ENCODE measurements at regions not wholly inside any gene's neighbourhood (a gene's known extent, or its start where the extent isn't known, plus 50 kb on each side); places are given as distances from the start of the nearest gene placed in this dataset.

- FAIRE-seq: no peak
- TF ChIP-seq POLR2AphosphoS5 (IDR thresholded peaks at IDR 0.05; ENCODE audit: low read depth, low read length) (no peak), TAF1 (IDR thresholded peaks at IDR 0.05; ENCODE audit: borderline replicate concordance, low read depth, low read length) (no peak), POLR2A (IDR thresholded peaks at IDR 0.05; ENCODE audit: low read depth, low read length) (no peak)
- no peak for DNase-seq (ENCODE audit: insufficient read length)
Observed at GRCh38 chr6:92161953-92162352, 1257.4 kb downstream of the EPHA7 start.

DNA sequence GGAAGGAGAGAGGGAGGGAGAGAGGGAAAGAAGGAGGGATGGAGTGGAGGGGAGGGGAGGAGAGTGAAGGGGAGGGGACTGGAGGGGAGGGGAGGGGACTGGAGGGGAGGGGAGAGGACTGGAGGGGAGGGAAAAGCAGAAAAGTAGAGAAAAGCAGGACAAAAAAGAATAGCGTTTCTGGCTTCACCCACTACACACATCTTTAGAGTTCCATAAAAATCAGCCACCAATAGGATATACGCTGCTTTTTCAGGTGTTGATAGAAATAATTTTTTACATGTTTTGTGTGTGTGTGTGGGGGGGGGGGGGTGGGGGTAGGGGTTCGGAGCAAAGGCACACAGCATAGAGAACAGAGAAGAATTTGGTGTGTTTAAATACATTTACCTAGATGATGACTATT is 1259.1 kb downstream of the EPHA7 start:
- TF ChIP-seq POLR2A (IDR thresholded peaks at IDR 0.05; ENCODE audit: low read depth, low read length): no peak
- FAIRE-seq (no peak), DNase-seq (ENCODE audit: insufficient read length) (no peak)

DNA sequence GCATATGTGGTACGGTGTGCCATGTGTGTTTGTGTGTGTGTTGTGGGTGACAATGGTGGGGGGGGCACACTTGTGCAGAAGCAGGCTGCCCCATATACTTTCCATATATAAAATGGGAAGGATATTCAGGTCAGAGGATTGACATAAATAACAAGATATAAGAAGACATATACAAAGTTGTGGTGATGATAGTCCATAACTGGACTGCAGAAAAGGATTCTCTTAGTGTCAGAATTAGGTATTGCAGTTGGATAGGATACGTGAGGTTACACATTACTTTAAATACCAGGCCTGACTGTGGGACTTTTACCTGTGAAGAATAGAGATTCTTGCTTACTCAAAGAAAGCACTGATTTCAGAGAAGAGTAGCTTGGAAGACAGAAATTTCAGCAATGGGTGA is 1260.3 kb downstream of the EPHA7 start:
- TF ChIP-seq TAF1 (IDR thresholded peaks at IDR 0.05; ENCODE audit: borderline replicate concordance, low read depth, low read length) (no peak), POLR2A (IDR thresholded peaks at IDR 0.05; ENCODE audit: low read depth, low read length) (no peak), POLR2AphosphoS5 (IDR thresholded peaks at IDR 0.05; ENCODE audit: low read depth, low read length) (no peak)
- no peak for DNase-seq (ENCODE audit: insufficient read length)
- FAIRE-seq: no peak

DNA sequence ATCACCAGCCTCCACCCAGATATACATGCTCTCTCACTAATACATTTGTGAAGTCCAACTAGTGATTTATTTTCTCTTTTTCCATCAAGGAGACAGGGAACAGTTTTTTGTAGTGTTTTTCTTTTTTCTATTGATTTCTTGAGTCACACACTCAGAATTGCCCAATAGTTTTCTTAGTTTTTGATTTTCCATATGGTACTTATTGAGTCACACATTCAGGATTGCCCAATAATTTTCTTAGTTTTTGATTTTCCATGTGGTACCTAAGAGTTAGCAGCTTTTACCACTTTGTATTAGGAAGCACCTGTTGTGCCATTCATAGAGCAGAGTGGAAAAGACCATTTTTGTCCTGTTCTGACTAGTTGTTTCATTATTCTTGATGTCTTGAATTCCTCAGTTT is 1268.8 kb downstream of the EPHA7 start:
- DNase-seq (ENCODE audit: insufficient read length): no peak
- no peak for TF ChIP-seq POLR2AphosphoS5 (IDR thresholded peaks at IDR 0.05; ENCODE audit: low read depth, low read length)
- TF ChIP-seq POLR2A (IDR thresholded peaks at IDR 0.05; ENCODE audit: low read depth, low read length): no peak
- no peak for TF ChIP-seq TAF1 (IDR thresholded peaks at IDR 0.05; ENCODE audit: borderline replicate concordance, low read depth, low read length)
- FAIRE-seq: no peak

- TF ChIP-seq POLR2AphosphoS5 (IDR thresholded peaks at IDR 0.05; ENCODE audit: low read depth, low read length): no peak
- no peak for TF ChIP-seq TAF1 (IDR thresholded peaks at IDR 0.05; ENCODE audit: borderline replicate concordance, low read depth, low read length)
- TF ChIP-seq POLR2A (IDR thresholded peaks at IDR 0.05; ENCODE audit: low read depth, low read length): no peak
- DNase-seq (ENCODE audit: insufficient read length) (no peak), FAIRE-seq (no peak)
Observed at GRCh38 chr6:92147246-92147645, 1272.1 kb downstream of the EPHA7 start.

DNA sequence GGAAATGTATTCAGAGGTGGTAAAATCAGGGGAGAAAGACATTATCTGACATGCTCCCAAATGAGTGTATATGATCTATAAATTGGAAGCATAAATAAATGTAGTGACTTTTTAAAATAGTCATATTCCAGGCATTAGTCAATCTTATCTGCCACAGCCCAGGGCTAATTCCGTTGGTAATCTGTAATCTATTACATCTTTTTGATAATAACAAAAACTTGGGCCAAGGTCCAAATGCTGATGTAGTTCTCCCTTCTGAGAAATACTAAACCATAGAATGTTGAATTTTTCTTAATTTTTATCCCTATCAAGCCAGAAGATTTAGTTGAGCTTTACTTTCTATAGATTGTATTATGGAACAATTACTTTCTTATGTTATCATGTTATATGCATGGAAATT is 1279.8 kb downstream of the EPHA7 start:
- FAIRE-seq: no peak
- no peak for TF ChIP-seq TAF1 (IDR thresholded peaks at IDR 0.05; ENCODE audit: borderline replicate concordance, low read depth, low read length)
- no peak for TF ChIP-seq POLR2A (IDR thresholded peaks at IDR 0.05; ENCODE audit: low read depth, low read length)
- TF ChIP-seq POLR2AphosphoS5 (IDR thresholded peaks at IDR 0.05; ENCODE audit: low read depth, low read length): no peak
- no peak for DNase-seq (ENCODE audit: insufficient read length)

DNA sequence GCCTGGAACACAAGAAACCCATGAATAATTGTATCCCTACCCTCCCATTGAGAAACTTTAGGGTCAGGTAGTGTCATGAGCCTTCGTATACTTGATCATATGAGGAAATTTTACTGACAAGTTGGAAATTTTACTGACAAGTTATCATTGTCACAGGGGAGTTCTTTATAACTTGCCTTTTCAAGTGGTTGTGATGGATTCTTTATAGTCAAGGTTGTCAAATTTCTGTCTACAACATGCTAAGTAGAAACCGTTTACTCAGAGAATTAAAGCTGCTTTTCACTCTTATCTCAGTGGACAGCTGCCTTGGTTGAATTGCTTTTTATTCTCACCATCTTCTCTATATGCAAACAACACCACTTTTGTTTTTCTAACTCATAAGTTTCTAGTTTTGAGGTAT is 1286.4 kb downstream of the EPHA7 start:
- DNase-seq (ENCODE audit: insufficient read length) (no peak), FAIRE-seq (no peak)
- TF ChIP-seq POLR2AphosphoS5 (IDR thresholded peaks at IDR 0.05; ENCODE audit: low read depth, low read length) (no peak), POLR2A (IDR thresholded peaks at IDR 0.05; ENCODE audit: low read depth, low read length) (no peak), TAF1 (IDR thresholded peaks at IDR 0.05; ENCODE audit: borderline replicate concordance, low read depth, low read length) (no peak)

DNA sequence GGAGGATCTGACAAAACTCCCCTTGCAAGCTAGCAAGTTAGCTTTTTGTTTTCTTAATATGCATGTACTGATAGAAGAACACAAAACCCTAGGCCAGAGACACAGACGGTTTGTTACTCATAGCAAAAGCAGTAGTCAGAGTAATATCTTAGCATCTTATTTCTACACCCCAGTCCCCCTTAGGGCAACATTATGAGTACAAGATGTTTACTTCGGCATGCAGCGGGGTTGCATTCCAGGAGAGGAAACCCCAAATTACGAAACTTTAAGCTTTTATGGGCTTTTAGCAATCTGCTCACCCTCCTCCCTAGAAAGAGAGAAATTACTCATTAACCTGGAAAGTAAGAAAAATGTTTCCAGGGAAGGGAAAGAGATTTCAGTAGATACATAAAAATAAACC is 1286.9 kb downstream of the EPHA7 start:
- DNase-seq (ENCODE audit: insufficient read length) (no peak), FAIRE-seq (no peak)
- no peak for TF ChIP-seq POLR2A (IDR thresholded peaks at IDR 0.05; ENCODE audit: low read depth, low read length)
- no peak for TF ChIP-seq TAF1 (IDR thresholded peaks at IDR 0.05; ENCODE audit: borderline replicate concordance, low read depth, low read length)
- no peak for TF ChIP-seq POLR2AphosphoS5 (IDR thresholded peaks at IDR 0.05; ENCODE audit: low read depth, low read length)

- FAIRE-seq (no peak), DNase-seq (ENCODE audit: insufficient read length) (no peak)
- no peak for TF ChIP-seq TAF1 (IDR thresholded peaks at IDR 0.05; ENCODE audit: borderline replicate concordance, low read depth, low read length)
- no peak for TF ChIP-seq POLR2A (IDR thresholded peaks at IDR 0.05; ENCODE audit: low read depth, low read length)
- TF ChIP-seq POLR2AphosphoS5 (IDR thresholded peaks at IDR 0.05; ENCODE audit: low read depth, low read length): no peak
Observed at GRCh38 chr6:92130944-92131343, 1288.4 kb downstream of the EPHA7 start.

GRCh38 chr6:92126983-92127382 is 1292.4 kb downstream of the EPHA7 start:
- TF ChIP-seq TAF1 (IDR thresholded peaks at IDR 0.05; ENCODE audit: borderline replicate concordance, low read depth, low read length) (no peak), POLR2A (IDR thresholded peaks at IDR 0.05; ENCODE audit: low read depth, low read length) (no peak), POLR2AphosphoS5 (IDR thresholded peaks at IDR 0.05; ENCODE audit: low read depth, low read length) (no peak)
- no peak for FAIRE-seq
- no peak for DNase-seq (ENCODE audit: insufficient read length)

DNA sequence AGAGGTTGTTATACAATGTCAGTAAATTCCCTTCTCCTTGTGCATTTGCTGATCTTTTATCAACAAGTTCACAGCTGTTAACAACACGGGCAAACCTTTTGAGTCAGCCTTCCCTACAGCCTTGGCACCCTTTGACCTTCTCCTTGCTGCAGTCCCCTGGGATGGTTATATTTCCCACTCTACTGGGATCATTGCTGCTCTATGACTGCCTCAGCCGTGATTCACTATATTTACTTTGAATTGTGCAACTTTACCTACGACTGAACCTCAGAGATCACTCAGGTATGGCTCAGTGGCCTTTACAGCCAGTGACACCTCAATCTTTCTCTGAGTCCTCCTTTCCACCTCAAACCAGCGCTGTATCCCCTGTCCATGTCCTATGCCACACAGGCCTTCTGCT is 1293.3 kb downstream of the EPHA7 start:
- DNase-seq (ENCODE audit: insufficient read length): no peak
- TF ChIP-seq POLR2AphosphoS5 (IDR thresholded peaks at IDR 0.05; ENCODE audit: low read depth, low read length): no peak
- no peak for TF ChIP-seq TAF1 (IDR thresholded peaks at IDR 0.05; ENCODE audit: borderline replicate concordance, low read depth, low read length)
- no peak for TF ChIP-seq POLR2A (IDR thresholded peaks at IDR 0.05; ENCODE audit: low read depth, low read length)
- FAIRE-seq: no peak

DNA sequence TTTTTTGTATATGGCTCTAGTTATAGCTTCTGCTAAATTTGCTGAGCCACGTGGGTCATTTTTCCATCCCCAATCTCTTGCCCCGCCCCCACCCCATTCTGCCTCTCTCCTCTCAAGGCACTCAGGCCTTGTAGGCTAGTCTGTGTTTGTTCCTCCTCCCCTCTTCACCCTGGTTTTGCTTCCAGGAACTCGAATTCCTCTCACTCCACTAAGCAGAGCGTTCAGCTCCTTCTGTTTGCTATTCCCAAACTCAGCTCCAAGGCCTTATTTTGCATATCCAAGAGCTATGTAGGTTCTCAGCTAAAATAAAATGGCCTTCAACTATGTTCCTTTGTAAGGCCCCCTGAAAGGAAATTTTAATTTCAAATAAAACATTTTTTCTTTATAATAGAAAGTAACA is 1293.7 kb downstream of the EPHA7 start:
- no peak for TF ChIP-seq TAF1 (IDR thresholded peaks at IDR 0.05; ENCODE audit: borderline replicate concordance, low read depth, low read length)
- no peak for TF ChIP-seq POLR2A (IDR thresholded peaks at IDR 0.05; ENCODE audit: low read depth, low read length)
- no peak for TF ChIP-seq POLR2AphosphoS5 (IDR thresholded peaks at IDR 0.05; ENCODE audit: low read depth, low read length)
- DNase-seq (ENCODE audit: insufficient read length) (no peak), FAIRE-seq (no peak)

DNA sequence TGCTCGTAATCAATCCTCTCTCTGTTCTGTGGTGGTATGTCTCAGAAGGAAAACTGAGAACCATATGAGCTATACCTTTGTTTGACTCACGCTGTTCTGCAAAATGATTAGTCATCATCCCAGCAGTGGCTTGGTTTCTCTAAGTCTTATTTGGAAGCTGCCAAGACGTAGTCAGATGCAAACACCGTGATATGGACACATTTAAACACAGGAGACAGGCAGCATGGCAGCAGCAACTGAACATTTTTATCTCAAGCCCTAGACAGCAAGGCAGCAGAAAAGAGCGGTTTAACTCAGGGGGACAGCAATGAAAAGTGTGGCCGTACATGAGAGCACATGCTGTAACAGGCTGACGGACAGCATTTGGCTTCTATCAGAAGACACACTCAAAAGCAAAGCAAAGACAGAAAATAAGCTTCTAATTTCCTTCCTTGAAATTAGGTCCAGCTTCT is 1295.1 kb downstream of the EPHA7 start:
- DNase-seq (ENCODE audit: insufficient read length) (no peak), FAIRE-seq (no peak)
- no peak for TF ChIP-seq POLR2AphosphoS5 (IDR thresholded peaks at IDR 0.05; ENCODE audit: low read depth, low read length)
- TF ChIP-seq TAF1 (IDR thresholded peaks at IDR 0.05; ENCODE audit: borderline replicate concordance, low read depth, low read length): no peak
- TF ChIP-seq POLR2A (IDR thresholded peaks at IDR 0.05; ENCODE audit: low read depth, low read length): no peak
